ENCODE measurements at regions not wholly inside any gene's neighbourhood (a gene's known extent, or its start where the extent isn't known, plus 50 kb on each side); places are given as distances from the start of the nearest gene placed in this dataset.

- TF ChIP-seq CTCF (IDR thresholded peaks at IDR 0.05; ENCODE audit: control extremely low read depth in 1 of 3, insufficient read depth in 1 of 3, low read depth in 1 of 3, low read length in 3 of 3) (no peak), KDM1A (IDR thresholded peaks at IDR 0.05; ENCODE audit: borderline replicate concordance, low read length) (no peak), GABPA (IDR thresholded peaks at IDR 0.05; ENCODE audit: borderline replicate concordance, insufficient read depth, low read length) (no peak), SUZ12 (IDR thresholded peaks at IDR 0.05; ENCODE audit: low read length) (no peak), CHD2 (IDR thresholded peaks at IDR 0.05; ENCODE audit: low read length) (no peak), SP4 (IDR thresholded peaks at IDR 0.05; ENCODE audit: low read length) (no peak), EP300 (IDR thresholded peaks at IDR 0.05; ENCODE audit: borderline replicate concordance in 1 of 2, low read depth in 2 of 2, low read length in 2 of 2) (no peak)
Measured at GRCh38 chr10:21202776-21203462, 305.8 kb upstream of the NEBL start (continued).
